Astrocyte (in vitro differentiated cells and primary cell): ENCODE measurements at regions not wholly inside any gene's neighbourhood (a gene's known extent, or its start where the extent isn't known, plus 50 kb on each side); places are given as distances from the start of the nearest gene placed in this dataset.

ENCODE experiments used
- CTCF ChIP-seq: IDR thresholded peaks from 2 replicates; pipeline ENCODE4 v1.5.1; 2011; ENCODE audit warnings: low read depth, mild to moderate bottlenecking, inconsistent platforms, low read length, moderate library complexity; ENCODE audit not compliant: insufficient read depth
- EZH2 ChIP-seq: IDR thresholded peaks from 2 replicates; pipeline ENCODE4 v1.6.1; 2012; ENCODE audit warnings: mild to moderate bottlenecking, low read length, inconsistent platforms; ENCODE audit not compliant: insufficient read depth

- TF ChIP-seq CTCF: no peak
- no peak for TF ChIP-seq EZH2
Observed at GRCh38 chr16:59878479-59878878, 1144.4 kb upstream of the GOT2 start.
